DND-41 (cell line): ENCODE measurements at regions not wholly inside any gene's neighbourhood (a gene's known extent, or its start where the extent isn't known, plus 50 kb on each side); places are given as distances from the start of the nearest gene placed in this dataset.

ENCODE experiments used
- CTCF ChIP-seq: IDR thresholded peaks from 2 replicates; pipeline ENCODE4 v1.5.1; 2012; ENCODE audit warnings: borderline replicate concordance, low read length, moderate library complexity, mild to moderate bottlenecking; ENCODE audit not compliant: poor library complexity, severe bottlenecking; ENCODE audit errors: extremely low read depth
- EZH2 ChIP-seq: IDR thresholded peaks from 3 replicates; pipeline ENCODE4 v1.6.1; 2012; ENCODE audit warnings: borderline replicate concordance, low read depth, mild to moderate bottlenecking, moderate library complexity, low read length, inconsistent platforms; ENCODE audit not compliant: severe bottlenecking

GRCh38 chr9:88889386-88889785 lies 101.9 kb upstream of the S1PR3 start:
- TF ChIP-seq CTCF (no peak), EZH2 (no peak)
